ENCODE measurements at regions not wholly inside any gene's neighbourhood (a gene's known extent, or its start where the extent isn't known, plus 50 kb on each side); places are given as distances from the start of the nearest gene placed in this dataset.
A peak's percentile ranks its signal among the peaks of the same experiment; 100 is the strongest.

- DNase-seq: no peak
Observed at GRCh38 chr5:81854915-81855314, 104.0 kb upstream of the SSBP2 start.

GRCh38 chr5:81854485-81854884 lies 103.6 kb upstream of the SSBP2 start:
- DNase-seq: no peak

GRCh38 chr5:81853030-81853357 lies 102.1 kb upstream of the SSBP2 start:
- no peak for DNase-seq

- DNase-seq: no peak
Observed at GRCh38 chr5:81852291-81853029, 101.6 kb upstream of the SSBP2 start.

- DNase-seq: peak; percentile 89
Observed at GRCh38 chr5:81851481-81852178, 100.7 kb upstream of the SSBP2 start.

- DNase-seq: no peak
Observed at GRCh38 chr5:81850501-81851357, 99.8 kb upstream of the SSBP2 start.

- no peak for DNase-seq
Observed at GRCh38 chr5:81849770-81850367, 99.0 kb upstream of the SSBP2 start.

GRCh38 chr5:81848362-81848880 lies 97.5 kb upstream of the SSBP2 start:
- DNase-seq: no peak

GRCh38 chr5:81846301-81846700 lies 95.4 kb upstream of the SSBP2 start:
- no peak for DNase-seq

GRCh38 chr5:81843845-81844244 lies 92.9 kb upstream of the SSBP2 start:
- DNase-seq: no peak

GRCh38 chr5:81842795-81843398 lies 92.0 kb upstream of the SSBP2 start:
- no peak for DNase-seq

- DNase-seq: no peak
Observed at GRCh38 chr5:81839034-81839433, 88.1 kb upstream of the SSBP2 start.

GRCh38 chr5:81838307-81838906 lies 87.5 kb upstream of the SSBP2 start:
- DNase-seq: peak; percentile 25

- no peak for DNase-seq
Observed at GRCh38 chr5:81837667-81838306, 86.9 kb upstream of the SSBP2 start.

GRCh38 chr5:81835814-81836367 lies 85.0 kb upstream of the SSBP2 start:
- DNase-seq: no peak

- DNase-seq: no peak
Observed at GRCh38 chr5:81834021-81834660, 83.2 kb upstream of the SSBP2 start.

- no peak for DNase-seq
Observed at GRCh38 chr5:81830596-81830995, 79.7 kb upstream of the SSBP2 start.

GRCh38 chr5:81829242-81829641 lies 78.3 kb upstream of the SSBP2 start:
- DNase-seq: no peak

GRCh38 chr5:81827500-81827899 lies 76.6 kb upstream of the SSBP2 start:
- no peak for DNase-seq

- DNase-seq: no peak
Observed at GRCh38 chr5:81826128-81826527, 75.2 kb upstream of the SSBP2 start.

GRCh38 chr5:81825237-81825636 lies 74.3 kb upstream of the SSBP2 start:
- DNase-seq: no peak
